Stimulated activated CD8-positive, alpha-beta memory T cell treated with anti-CD3 and anti-CD28 coated beads, Interleukin-12 subunit alpha, Interleukin-12 subunit beta, amount 100 ng/mL, for 24 hours (primary cell): ENCODE measurements at regions not wholly inside any gene's neighbourhood (a gene's known extent, or its start where the extent isn't known, plus 50 kb on each side); places are given as distances from the start of the nearest gene placed in this dataset.
"Not testable (repeated sequence)": the region's sequence is repeated elsewhere in the genome, so short reads cannot be mapped to it uniquely, and the experiment has no call there.

Experiments
- DNase-seq: peaks from one replicate; pipeline ENCODE4 v3.0.0-alpha.2; 2020; ENCODE audit errors: extremely low read depth

DNA sequence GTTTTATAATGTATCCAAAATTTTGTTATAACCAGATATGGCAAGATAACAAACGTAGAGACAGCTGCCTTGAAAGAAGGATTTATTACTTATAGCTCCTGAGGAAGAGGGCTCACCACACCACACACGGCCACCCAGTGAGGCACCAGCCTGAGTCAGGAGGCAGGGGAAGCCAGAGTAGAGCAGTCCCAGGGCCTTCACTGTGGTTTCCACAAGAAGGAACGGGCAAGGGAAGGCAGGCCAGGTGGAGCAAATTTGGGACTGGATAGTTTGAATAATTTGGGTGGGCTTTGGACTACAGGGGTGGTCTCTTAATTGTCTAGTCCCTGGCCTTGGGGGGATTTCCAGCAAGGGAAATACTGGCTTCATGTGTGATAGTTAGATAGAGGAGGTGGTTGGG is 72.5 kb downstream of the RRAGC start:
- no peak for DNase-seq

DNA sequence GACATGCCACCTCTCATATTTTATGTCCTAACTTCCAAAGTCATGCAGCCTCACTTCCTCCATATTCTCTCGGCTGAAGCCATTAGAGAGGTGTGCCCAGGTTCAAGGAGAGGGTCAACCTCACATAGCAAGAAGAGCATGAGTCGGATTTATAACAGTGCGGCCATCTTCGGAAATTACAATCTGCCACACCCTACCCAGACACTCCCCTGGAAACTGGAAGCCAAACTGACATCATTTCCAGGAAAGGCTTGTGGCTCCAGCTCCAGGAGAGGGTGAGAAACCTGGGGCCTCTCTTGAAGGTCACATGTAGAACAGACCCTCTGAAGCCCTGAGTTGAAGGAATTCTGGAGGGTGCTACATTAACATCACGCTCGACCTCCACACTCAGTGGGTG is 73.5 kb downstream of the RRAGC start:
- DNase-seq = no peak

DNA sequence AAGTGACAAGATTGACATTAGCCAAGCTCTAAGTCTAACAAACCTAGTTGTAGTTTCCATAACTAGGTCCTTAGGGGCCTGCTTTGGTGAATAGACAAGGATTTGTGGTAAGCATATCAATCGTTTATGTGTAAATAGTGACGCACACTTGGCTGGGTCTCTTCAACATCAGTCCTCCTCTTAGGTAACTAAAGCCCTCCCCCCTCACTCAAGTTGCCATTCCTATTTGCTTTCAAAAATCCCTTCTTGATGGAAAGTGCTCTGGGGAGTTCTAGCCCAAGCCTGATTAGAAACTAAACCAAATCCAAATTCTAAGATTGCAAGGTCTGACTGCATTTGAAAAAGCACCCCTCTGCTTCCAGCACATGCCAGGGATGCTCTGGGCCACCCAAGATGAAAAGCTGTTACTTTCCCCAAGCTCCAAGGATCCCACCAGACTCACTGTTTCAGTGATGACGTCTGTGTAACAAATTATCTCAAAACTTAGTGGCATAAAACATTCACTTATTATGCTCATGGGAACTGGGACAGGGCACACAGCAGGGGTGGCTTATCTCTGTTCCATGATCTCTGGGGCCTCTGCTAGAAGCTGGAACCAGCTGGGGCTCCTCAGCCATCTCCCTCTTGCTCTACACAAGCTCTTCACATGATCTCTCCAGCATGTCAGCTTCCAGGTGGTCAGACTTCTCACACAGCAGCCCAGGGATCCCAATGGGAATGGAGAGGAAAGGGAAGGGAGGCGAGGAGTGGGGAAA is 74.1 kb downstream of the RRAGC start:
- DNase-seq = no peak

DNA sequence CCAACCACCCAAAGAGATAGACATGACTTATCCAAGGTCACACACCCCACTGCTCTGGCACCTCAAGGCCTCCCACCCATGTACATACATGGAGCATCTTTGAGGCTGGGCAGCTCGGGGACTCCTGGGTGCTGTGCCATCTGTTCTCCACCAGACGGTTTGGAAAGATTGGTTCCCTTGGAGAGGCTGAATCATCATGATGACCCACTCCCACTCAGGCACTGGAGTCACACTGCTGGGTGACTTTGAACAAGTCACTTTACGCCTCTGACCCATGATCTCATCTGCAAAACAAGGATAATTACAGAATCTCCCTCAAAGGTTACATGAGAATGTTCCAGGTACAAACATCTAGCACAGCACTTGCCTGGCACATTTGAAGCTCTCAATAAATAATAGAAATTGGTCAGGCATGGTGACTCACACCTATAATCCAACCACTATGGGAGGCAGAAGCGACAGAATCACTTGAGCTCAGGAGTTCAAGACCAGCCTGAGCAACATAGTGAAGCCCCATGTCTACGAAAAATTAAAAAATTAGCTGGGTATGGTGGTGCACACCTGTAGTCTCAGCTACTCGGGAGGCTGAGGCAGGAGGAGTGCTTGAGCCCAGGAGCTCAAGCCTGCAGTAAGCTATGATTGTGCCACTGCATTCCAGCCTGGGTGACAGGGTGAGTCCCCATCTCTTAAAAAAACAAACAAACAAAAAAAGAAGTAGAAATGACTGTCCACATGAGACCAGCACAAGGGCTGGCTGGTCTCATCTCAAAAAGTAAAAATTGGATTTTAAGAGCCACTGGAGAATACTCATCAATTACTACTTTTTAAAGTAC is 74.9 kb downstream of the RRAGC start:
- DNase-seq = no peak

DNA sequence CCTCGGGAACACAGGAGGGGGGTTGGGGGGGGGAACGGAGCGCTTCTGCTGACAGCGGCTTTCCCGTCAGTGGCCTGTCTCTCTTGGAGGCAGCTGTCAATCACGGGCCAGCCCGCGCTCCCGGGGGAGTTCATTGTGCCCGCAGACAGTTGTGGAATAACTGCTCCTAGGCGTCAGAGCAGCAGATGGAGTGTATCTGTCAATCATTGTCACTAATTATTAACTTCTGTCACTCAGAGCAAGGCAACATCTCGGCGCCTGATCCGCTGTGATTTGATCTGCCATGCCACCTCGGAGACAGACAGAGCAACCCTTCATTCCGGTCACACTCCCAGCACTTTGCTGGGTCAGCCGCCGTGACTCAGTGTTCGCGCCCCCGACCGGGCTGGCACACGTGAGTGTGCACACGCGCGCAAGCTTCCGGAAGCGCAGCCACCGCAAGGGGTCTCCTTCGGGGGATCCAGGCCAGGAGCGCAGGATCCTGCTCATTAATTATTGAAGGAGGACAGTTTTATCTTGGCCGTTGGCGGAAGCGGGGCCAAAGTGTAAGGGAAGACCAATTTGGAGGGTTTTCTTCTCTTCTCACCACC is 75.8 kb downstream of the RRAGC start:
- no peak for DNase-seq

DNA sequence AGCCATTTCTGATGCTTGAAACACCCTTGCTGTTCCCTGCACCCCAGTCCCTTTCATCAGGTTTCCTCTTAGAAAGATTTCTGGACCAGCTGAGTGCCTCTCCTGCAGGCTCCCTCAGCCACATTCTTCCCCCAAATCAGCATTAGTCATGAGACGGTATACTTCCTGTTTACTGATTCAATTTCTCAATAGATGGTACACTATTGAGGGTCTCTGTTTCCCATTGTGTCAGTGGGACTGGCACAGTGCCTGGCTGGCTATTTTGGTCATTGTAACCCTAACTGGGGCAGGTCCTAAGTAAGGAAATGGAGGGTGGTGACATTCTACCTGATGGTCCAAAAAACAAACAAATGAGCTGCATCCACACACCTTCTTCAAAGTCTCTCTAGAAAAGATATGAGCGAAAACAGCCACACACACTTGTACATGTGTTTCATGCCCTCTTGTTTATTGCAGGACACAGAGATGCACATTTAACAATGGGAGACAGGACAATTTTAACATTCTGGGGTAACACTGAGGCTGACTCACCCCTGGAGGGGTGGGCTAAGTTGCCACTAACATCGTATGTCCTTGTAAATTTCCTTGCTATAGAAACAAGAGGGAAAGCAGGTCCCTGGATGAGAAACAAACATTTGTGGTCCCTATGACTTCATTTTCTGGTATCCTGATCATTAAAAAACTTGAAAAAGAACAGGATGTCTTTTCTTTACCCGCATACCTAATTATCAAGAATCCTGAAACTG is 77.5 kb downstream of the RRAGC start:
- DNase-seq = no peak

DNA sequence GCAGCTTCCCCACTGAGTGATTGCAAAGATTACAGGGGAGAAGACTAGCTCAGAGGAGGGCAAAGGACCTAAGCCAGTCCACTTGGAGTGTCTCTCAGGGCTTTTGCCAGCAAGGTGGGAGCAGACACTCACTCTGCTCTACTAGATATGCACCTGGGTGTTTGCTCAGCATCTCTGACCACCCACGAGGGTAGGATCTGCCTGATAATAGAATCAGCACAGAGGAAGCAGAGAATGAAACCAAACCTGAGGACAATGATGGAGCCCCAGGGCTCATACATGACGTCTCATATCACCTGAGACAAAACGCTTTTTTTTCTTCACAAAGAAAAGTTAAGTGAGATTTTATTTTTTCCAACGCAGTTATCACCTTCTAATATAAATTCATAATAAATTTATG is 79.4 kb downstream of the RRAGC start:
- no peak for DNase-seq

DNA sequence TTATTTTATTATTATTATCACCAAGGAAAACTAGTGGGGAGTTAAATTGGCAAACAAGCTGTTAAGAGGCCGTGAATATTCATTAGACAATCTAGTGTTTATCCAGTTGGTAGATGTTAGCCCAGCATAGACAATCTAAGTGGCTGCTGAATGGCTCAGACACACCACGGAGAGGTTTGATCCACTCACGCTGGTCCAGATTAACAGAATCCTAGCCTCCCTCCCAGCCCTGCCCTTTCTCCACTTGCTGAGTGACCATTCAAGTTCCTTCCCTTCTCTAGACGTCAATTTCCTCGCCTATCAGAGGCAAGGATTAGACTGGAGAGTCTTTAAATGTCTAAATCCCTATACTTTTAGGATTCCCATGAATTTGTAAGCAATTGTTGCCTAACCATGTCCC is 80.1 kb downstream of the RRAGC start:
- no peak for DNase-seq

DNA sequence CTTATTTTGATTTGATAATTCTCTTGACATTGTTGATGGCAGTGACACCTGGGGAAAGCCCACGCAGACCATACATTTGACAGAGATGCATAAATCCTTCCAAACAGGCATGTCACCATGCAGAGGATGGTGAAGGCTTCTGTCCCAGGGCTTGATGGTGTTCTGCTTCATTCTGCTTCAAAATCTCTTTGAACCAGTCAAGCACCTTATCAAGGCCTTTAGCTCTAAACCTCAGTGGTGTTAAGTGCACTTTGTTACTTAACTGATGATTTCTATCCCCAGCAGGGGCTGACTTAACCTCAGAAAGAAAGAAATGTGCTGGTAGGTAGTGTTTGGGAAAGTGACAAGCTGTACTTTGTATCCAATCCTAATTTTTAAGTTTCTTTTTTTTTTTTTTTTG is 81.1 kb downstream of the RRAGC start:
- no peak for DNase-seq

DNA sequence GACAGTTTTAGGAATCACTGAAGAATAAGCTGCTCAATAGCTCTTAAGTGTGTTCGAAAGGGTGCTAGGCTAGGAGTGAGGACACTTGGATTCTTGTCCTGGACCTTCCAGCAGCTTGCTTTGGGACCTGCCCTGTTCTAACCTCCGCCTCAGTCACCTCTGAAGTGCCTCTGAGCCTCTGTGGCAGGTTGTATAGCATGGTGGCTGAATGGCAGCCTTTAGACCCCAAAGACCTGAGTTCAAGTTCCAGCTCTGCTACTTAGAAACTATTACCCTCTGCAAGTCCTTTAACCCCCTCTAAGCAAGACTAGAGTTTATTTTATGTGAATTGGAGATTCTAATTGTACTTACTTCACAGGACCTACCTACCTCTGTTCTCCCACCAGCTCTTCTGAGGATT is 81.5 kb downstream of the RRAGC start:
- no peak for DNase-seq

DNA sequence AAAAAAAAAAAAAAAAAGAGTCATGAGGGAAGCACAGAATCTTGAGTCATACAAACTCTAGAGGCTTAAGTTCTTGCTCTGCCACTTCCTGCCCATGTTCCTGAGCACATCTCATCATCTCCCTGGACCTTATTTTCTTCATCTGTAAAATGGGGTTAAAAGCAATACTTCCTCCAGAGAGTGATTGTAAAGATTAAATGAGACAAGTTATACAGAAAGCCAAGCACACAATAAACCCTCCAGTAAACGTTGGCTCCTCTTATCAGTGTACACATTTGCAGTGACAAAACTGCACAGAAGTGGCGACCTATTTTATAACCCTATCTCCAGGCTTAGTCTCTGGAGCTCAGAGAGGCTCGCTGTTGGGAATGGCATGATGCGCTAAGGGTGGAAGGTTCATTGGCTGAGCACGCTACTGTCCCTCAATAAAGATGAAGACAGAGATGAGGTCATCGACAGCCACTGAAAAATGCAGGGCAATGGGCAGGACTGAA is 82.1 kb downstream of the RRAGC start:
- no peak for DNase-seq

DNA sequence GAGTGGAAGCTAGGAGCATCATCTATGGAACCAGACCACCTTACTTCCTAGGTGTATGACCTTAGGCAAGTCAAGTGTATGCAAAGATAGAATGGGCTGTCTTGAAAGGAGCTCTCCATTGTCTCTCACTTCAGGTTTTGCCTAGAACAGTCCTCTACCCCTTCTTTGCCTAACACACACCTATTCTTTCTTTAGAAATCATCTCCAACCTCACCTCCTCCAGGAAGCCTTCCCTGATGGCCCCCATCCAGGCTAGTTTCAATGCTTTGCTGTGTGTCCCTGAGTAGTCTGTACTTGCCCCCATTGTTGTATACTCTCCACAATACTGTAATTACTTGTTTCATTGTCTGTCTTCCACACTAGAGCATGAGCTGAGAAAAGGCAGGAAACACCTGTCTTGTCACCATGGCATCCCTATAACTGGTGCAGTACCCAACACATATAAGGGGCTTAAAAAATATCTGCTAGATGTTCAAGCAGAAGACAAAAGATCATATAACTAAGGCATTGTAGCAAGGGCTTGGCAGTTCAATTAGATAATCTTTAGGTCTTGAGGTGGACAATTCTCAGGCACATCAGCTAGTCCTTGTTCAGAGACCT is 83.0 kb downstream of the RRAGC start:
- no peak for DNase-seq

DNA sequence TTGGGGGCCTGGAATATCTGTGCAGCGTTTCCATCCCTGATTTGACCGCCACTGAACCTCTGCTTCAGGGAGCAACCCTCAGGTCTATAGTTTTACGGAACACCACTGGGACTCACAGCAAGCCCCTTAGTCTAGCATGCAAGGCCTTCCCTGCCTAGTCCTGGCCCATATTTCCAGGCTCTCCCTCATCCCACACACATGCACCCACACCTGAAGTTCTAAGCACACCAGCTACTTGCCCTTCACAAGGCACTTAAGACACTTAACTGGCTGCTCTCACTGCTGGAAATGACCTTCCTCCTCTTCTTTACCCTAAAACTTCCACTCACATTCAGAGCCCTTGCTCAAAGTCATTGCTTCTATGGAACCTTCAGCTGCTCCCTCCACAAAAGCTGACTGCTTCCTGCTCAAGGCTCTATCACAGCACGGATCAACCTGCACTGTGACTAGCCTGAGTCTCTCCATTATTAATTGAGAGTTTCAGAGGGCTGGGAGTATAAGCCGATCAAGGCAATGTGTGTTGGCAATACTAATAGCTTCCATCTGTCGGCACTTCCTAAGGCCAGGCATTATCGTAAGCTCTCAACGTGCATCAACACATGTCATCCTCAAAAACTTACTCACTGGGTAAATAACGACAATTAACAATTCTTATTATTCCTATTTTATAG is 84.3 kb downstream of the RRAGC start:
- DNase-seq = no peak

DNA sequence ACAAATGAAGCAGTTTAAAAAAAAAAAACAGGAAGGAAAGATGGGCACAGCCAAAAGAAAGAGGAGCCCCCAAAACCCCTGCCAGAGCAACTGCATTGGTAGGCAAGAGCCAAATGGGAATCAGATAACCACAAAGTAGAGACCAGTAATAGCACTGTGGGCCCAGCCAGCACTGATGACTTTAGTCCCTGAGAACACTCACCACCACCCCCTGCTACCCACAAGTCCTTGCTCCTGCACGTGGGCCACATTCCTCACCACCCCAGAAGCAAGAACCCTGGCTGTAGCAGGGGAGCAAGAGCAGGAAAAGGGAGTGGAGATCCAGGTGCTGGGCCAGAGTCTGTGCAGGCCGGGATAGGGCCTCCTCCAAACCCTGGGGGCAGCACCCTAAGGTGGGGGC is 86.1 kb downstream of the RRAGC start:
- DNase-seq = no peak

DNA sequence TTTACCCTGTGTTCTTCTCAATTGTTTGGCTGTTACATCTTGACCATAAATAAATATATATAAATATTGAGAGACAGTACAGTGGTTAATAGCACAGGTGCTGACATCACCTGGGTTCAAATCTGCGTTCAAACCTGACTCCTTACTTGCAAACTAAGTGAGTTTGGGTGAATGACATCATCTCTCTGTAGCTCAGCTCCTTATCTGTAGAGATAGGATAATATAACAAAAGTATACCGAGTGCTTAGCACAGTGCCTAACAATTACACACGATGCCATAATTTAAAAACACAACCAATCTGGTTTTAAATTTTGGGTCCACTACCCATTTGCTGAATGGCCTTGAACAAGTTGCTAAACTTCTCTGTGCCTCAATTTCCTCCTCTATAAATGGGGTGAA is 86.6 kb downstream of the RRAGC start:
- DNase-seq = no peak

DNA sequence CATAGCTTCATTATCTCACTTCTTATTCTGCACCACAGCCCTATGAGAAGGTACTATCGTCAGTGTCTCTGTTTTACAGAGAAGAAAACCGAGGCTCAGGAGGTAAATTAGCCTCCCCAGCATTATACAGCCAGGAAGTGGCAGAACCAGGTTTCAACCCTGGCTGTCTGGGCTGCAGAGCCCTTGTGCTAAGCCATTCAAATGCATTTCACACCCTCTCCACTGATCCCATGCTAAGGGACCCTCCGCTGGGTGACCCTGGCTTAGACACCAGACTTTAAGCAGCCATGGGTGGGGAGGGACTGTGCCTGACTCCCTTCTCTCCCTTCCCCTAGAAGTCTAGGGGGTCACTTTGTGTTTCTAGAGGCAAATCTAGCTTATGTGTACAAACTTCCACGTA is 87.5 kb downstream of the RRAGC start:
- DNase-seq = no peak

DNA sequence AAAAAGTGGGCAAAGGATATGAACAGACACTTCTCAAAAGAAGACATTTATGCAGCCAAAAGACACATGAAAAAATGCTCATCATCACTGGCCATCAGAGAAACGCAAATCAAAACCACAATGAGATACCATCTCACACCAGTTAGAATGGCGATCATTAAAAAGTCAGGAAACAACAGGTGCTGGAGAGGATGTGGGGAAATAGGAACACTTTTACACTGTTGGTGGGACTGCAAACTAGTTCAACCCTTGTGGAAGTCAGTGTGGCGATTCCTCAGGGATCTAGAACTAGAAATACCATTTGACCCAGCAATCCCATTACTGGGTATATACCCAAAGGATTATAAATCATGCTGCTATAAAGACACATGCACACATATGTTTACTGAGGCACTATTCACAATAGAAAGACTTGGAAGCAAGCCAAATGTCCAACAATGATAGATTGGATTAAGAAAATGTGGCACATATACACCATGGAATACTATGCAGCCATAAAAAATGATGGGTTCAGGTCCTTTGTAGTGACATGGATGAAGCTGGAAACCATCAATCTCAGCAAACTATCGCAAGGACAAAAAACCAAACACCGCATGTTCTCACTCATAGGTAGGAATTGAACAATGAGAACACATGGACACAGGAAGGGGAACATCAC is 88.9 kb downstream of the RRAGC start:
- DNase-seq = not testable (repeated sequence)

DNA sequence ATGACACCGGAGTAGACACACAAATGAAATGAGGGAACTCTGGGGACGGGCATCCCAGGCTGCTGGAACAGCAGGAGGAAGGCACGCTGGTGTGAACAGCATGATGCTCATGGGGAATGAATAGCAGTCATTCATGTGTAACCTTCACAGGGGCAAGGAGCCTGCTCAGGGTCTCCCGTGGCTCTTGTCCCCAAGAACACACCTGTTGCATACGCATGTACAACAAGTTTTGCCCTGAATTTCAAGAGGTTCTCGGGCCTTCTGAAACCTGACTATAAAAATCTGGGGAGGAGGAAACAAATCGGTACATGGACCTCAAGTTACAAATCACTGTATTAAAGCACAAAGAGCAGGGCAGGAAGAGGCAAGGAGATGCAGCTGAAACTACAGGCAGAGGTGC is 93.4 kb downstream of the RRAGC start:
- DNase-seq = no peak

DNA sequence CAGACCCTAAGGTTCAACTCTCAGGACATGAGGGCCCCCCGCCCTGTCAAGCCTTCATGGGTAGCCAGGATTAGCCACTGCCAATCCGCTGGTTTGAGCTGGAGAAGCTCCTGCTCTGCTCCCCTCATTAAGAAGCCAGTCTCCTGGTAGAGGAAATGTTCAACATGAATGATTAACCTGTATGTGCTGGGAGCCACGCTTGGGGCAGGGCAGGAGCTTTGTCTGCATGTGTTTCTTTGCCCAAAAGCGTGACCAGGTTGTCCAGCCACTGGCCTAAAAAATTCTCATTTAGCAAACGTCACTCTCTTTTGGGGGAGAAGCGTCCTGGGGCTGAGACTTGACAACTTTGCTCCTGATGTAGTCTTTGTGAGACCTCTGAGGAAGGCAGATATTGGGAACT is 96.5 kb downstream of the RRAGC start:
- DNase-seq = no peak

DNA sequence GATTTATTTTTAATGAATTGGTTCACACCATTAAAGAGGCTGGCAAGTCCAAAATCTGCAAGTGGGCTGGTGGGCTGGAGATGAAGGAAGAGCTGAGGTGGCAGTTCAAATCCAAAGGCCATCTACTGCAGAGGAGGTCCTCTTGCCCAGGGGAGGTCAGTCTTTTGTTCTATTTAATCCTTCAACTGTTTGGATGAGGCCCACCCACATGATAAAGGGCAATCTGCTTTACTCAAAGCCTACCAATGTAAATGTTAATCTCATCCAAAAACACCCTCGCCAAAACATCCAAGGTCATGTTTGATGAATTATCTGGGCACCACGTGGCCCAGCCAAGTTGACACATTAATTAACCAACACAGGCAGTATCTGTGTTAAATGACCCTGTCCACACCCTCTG is 99.0 kb downstream of the RRAGC start:
- DNase-seq = no peak

DNA sequence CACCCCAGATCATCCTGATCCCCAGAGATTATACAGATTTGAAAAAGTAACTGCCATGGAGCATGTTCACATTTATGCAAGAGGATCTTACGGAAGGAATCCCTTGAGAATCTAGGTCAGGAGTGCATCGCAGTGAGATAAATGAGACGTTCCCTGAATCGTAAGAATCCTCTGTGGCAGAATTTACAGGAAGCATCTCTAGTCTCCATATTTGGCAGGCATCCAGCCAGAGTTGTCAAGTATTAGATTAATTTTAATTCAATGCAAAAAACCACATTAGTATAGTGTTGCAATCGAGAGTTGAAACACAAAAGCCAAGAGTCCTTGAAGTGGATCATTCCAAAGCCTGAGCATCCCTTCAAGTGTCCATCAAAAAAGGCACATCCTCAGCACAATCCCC is 100.8 kb downstream of the RRAGC start:
- DNase-seq = no peak
